Lower leg skin (tissue), 3 donors: ENCODE measurements at regions not wholly inside any gene's neighbourhood (a gene's known extent, or its start where the extent isn't known, plus 50 kb on each side); places are given as distances from the start of the nearest gene placed in this dataset.

Experiments
- POLR2A ChIP-seq, 2 donors: fragments of 450-650 bp; IDR thresholded peaks; one replicate each; pipeline ENCODE4 v1.6.1; 2016 to 2017; ENCODE audit warnings: antibody characterized with exemption in 2 of 2, mild to moderate bottlenecking in 1 of 2, moderate library complexity in 1 of 2
- TF ChIP-seq, protein P1 (sequence below), 3 donors: fragments of 450-650 bp; IDR thresholded peaks; one replicate each; pipeline ENCODE4 v1.5.1; 2016; ENCODE audit warnings: antibody characterized with exemption in 3 of 3, mild to moderate bottlenecking in 3 of 3, moderate library complexity in 2 of 3

DNA sequence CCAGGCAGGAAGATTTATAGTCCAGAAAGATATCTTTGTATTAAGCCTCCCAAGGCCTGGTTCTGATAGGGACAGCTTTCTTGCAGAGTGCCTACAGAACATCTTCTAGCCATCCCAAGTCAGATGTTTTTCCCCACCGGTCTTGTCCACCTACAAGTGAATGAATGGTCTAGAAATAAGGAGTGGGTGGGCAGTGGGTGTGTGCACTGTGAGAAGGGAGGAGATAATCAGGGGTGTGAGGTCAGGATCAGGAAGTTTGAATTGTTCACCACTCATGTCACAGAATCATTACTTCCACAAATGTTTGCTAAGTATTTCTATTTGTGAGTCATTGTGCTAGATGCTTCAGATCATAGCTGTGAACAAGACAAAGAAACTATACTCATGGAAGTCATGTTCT lies 332.6 kb downstream of the NKX6-1 start:
- TF ChIP-seq POLR2A (IDR thresholded peaks at IDR 0.05) = no peak
- TF ChIP-seq, protein P1, sequence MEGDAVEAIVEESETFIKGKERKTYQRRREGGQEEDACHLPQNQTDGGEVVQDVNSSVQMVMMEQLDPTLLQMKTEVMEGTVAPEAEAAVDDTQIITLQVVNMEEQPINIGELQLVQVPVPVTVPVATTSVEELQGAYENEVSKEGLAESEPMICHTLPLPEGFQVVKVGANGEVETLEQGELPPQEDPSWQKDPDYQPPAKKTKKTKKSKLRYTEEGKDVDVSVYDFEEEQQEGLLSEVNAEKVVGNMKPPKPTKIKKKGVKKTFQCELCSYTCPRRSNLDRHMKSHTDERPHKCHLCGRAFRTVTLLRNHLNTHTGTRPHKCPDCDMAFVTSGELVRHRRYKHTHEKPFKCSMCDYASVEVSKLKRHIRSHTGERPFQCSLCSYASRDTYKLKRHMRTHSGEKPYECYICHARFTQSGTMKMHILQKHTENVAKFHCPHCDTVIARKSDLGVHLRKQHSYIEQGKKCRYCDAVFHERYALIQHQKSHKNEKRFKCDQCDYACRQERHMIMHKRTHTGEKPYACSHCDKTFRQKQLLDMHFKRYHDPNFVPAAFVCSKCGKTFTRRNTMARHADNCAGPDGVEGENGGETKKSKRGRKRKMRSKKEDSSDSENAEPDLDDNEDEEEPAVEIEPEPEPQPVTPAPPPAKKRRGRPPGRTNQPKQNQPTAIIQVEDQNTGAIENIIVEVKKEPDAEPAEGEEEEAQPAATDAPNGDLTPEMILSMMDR (IDR thresholded peaks at IDR 0.05) = no peak
